NCI-H748 treated with DMSO at 0.1 percent for 48 hours (cell line): ENCODE measurements at regions not wholly inside any gene's neighbourhood (a gene's known extent, or its start where the extent isn't known, plus 50 kb on each side); places are given as distances from the start of the nearest gene placed in this dataset.

ENCODE experiments used
- DNase-seq: peaks from one replicate; lab custom pipeline; 2025; lab: John Stamatoyannopoulos, UW

DNA sequence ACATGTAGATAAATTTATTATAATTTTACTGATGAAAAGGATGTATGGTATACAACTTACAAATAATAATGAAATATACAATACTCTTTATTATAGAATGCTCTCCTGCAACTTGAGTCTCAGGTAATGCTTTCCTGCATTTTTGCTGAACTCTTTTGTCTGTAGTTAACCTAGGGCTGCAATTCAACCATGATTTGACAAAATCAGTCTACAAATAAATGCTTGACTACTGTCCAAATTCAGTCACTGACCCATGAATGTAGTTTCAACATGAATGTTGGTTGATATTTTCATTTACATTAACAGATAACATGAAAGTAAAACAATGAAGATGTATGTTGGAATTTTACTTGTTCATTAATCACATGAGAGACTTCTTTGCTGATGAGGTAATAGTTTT, 320.9 kb downstream of the ZSWIM6 start:
- no peak for DNase-seq

DNA sequence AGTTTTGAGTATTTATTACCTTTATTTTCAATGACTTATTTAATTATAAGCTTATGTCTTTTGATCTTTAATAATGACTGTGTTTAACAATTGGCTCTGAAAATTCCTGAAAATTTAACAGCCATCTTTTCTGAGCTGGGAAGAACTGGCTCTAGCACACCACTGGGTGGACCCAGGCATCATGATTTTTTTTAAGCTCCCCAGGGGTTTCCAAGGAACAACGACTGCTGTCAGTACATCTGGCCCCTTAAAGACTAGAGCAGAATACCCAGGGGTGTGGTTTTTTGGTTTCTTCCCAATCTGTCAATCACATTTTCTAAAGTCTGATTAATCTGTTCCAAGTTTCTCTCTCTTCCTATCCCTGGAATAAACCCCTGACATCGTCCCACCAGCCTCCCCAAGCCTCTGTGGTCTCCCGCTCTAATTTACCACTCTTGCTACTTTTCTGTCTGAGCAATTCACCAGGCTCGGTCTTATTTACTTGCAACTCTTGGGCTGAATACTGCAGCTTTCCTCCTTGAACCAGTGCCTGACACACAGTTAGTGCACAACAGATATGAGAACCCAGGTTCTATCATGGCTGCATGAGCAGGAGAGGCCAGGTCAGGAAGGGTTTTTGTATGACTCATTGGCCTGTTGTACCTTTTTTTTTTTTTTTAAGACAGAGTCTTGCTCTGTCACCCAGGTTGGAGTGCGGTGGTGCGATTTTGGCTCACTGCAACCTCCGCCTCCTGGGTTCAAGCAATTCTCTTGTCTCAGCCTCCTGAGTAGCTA, 321.9 kb downstream of the ZSWIM6 start:
- no peak for DNase-seq

- no peak for DNase-seq
These were observed 322.8 kb downstream of the ZSWIM6 start for GRCh38 chr5:61654876-61655275.

DNA sequence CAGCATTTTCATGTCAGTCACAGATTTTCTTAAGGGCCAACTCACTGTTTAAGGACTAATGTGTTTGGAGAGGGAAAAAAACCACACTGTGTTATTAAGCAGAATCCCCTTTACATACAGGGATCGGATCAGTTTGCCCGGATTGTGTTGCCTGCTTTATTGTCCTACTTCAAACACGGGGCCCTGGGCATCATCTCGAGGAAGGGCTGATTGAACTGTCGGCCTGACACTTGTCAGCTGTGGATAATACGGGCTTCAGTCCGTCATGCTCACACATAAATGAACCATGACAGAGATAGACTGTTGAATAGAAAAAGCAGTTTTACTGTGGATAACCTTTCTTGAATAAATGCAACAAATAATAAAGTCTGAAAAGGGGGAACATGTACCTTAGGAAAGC, 325.0 kb downstream of the ZSWIM6 start:
- no peak for DNase-seq

GRCh38 chr5:61657686-61658085, 325.6 kb downstream of the ZSWIM6 start:
- no peak for DNase-seq

- DNase-seq = peak; percentile 62
These were observed 326.5 kb downstream of the ZSWIM6 start for GRCh38 chr5:61658592-61659008.

GRCh38 chr5:61659221-61659696, 327.2 kb downstream of the ZSWIM6 start:
- no peak for DNase-seq

DNA sequence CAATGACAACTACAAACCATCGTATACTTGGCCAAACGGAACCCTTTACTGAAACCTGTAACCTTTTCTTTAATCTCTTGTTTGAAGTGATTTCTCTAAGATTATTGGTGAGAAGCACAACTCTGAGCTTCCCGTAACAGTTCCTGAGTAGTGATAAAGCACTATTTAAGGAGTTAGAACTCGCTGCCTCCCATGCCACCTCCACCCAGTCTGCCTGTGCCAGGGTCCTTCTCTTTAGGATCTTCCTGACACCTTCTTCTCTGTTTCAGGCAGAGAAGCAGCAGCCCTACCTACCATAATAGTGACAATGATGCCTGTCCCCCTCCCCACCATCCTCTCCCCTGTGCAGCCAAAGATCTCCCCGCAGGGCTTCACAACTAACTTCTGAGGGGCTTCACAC, 330.6 kb downstream of the ZSWIM6 start:
- DNase-seq = no peak

DNA sequence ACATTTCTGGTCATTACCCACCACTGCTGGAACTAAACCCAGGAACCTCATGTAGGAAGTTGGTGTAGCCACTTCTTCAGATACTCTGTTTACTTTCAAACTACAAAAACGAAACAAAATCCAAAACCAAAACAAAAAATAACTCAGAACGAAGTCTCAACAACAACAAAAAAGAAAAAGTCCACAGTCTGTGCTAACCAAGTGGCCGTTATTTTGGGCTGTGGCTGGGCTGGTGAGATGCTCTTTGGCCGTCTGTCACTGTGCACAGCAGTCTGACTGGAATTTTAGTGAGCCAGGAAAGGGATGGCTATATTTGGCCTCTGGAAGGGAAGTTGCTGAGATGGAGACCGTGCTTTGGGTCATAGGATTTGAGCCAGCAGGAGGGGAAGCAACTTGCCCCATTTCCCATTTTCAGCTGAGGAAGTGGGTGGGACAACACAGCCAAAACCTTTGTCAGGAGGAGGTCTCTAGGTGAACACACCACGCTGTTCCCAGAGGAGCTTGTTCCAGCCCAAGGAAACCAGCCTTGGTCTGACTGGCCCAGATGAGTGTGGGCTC, 334.1 kb downstream of the ZSWIM6 start:
- no peak for DNase-seq

DNA sequence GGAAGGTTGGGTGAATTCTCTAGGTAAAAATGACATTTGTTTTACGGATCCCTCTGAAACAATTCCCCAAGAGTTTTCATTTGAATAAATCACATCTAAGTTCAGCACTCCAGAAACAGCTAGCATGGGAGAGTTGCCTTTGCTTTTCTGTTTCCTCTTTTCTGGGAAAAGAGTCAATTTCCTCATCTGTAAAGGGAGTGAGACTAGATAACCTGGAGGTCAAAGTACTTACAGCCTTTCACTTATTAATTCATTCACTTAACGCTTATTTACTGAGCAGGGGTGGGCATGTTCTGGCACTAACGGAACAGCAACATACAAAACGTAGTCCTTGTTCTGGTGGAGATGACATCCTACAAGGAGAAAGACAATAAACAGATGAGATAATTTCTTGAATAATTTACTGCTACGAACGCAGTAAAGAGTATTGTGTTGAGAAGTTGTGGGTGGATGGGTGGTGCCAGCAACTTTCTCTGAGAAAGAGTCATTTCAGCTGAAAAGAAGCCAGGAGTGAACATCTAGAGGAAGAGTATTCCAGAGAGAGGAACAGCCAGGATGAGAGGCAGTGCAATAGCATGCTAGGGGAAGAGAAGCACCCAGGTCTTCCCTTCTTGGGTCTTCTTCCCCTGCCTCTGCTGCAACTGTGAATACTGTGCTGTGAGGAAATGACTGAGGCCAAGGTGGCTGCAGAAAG, 335.6 kb downstream of the ZSWIM6 start:
- no peak for DNase-seq

- DNase-seq = no peak
These were observed 337.5 kb downstream of the ZSWIM6 start for GRCh38 chr5:61669531-61669930.

DNA sequence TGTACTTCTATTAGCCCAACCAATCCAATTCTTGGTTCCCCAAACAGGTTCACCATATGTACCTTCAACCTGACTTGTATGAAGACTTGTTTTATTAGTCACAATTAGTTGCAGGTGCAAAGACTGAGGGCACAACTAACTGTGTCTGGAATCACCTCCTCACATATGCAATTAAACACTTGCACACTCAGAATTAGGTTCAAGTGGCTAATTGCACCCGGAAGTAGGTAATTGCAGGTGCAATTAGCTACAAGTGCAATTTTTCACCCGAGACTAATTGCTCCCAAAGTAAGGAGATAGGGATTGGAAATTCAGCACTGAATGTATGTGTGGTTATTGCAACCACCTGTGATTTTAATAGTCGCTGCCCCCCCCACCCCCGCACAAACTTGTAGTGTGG, 338.9 kb downstream of the ZSWIM6 start:
- peak; percentile 50 for DNase-seq

DNA sequence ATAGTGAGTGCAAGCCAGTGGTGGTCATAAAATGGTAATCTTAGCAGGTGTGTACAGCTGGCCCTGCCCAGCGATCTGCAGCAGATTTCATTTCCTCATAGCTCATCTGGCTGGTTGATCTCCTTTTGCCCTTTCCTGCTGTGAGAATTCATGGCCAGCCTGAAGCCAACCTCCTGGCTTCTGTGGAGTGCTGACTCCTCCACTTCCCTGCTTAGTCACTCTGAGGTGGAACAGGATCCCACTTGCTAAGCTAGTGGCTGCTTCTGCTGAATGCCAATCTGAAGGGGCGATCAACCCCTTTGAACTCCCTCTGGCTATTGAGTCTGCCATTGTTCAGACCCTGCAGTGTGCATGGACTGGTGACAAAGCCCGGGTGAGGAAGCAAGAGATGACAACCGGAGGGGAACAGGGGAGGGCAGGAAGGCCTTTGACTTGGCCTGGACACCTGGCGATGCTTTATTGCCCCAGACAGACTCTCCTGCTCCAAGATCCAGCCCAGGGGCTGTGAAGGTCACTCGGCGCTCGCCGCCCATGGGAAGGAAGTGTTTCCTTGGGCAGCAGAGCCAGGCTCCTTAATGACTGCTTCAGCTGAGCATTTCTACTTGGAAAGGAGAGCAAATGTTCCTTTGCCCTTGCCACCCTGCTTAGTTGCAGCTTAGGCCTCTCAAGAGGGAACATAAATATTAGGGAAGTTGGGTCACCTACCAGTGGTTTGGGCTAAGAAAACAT, 341.1 kb downstream of the ZSWIM6 start:
- no peak for DNase-seq

DNA sequence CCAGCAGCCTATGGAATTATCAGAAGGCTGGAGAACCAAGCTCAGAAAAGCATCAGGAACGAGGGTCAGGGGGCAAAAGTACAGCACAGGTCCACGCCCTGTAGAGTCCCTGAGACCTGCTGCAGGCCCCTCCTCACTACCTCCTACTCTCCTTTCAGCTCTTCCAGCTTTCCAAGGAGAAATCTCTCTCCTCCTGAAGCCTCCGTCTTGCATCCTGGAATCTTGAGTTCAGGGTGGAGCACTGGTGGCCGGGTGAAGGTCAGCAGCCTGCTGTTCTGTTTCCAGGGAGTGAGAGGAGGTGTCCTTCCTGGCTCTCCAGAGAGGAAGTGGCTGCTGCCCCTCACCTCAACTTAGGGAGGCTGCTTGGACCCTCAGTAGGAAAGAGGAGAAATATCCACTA, 342.3 kb downstream of the ZSWIM6 start:
- no peak for DNase-seq

DNA sequence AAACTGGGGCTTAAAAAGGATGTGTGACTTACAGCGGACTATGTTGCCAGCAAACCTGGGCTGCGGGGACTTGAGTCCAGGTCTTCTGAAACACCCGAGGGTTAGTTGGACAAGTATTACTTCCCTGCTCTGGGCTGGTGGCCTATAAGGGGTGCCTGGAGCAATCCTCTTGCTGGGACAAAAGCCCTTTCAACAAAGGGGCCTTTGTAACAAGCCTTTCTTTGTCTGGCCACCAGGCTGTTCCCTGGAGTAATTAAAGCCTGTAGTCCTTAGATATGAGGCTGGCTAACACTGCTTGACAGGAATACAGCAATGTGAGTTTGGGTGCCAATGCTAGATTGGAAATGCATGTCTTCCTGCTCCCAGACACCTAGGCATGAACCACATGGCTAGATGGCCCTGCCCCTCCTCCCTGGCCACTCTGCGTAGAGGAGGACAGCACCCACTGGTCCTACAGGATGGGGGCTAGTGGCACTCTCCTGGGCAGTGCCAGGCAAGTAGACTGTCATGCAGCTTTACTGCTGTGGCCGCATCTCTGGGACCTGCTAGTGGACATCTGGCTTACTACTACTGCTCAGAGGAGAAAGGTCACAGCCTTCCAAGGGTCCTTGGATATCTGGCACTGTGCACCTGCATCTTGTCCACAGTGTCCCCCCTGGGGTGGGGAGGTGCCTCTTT, 343.1 kb downstream of the ZSWIM6 start:
- DNase-seq = no peak

GRCh38 chr5:61677220-61677619, 345.2 kb downstream of the ZSWIM6 start:
- no peak for DNase-seq

DNA sequence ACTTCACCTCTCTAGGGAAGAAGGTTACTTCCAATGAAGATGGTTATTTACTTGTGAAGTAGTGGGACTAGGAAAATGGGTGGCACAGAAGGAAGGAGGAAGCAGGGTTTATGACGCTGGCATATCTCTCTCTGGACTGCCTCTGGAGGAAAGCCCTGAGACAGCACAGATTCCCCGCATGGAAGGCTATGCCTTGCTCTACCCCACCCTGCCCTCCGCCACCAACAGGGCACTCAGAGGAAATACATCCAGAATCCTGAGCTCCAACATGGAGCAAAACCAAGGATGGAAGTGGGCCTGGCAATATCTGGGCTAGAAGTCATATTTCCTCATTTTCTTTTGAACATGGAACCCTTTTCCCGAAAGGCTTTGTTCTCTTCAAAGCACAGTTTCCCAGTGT, 346.9 kb downstream of the ZSWIM6 start:
- DNase-seq = no peak

GRCh38 chr5:61679562-61679961, 347.5 kb downstream of the ZSWIM6 start:
- no peak for DNase-seq

DNA sequence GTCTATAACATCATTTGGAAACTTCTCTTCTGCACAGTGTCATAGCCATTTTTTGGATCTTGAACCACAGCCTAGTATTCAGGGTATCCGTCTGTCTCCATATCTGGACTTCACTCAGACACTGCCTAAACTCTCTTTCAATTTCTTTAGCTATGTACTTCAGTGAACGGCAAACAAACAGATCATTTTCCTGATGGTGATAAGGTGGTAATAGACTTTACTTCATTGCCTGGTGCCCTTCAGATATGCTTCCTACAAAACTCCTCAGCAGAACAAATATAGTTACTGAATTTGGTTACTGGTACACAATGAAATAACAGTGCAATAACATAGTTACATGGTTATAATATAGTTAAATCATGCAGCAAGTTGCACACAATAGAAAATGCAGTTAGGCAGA, 348.2 kb downstream of the ZSWIM6 start:
- DNase-seq = no peak

GRCh38 chr5:61683148-61683547, 351.1 kb downstream of the ZSWIM6 start:
- DNase-seq = no peak

- DNase-seq = no peak
These were observed 351.9 kb downstream of the ZSWIM6 start for GRCh38 chr5:61683926-61684325.
